ENCODE measurements at regions not wholly inside any gene's neighbourhood (a gene's known extent, or its start where the extent isn't known, plus 50 kb on each side); places are given as distances from the start of the nearest gene placed in this dataset.

GRCh38 chr6:14452567-14453527 is 335.3 kb downstream of the CD83 start:
- no peak for DNase-seq (ENCODE audit: extremely low read depth in 1 of 2, low read depth in 1 of 2)

- no peak for DNase-seq (ENCODE audit: extremely low read depth in 1 of 2, low read depth in 1 of 2)
Measured at GRCh38 chr6:14453712-14454472, 336.3 kb downstream of the CD83 start.

GRCh38 chr6:14454473-14454775 is 336.9 kb downstream of the CD83 start:
- no peak for DNase-seq (ENCODE audit: extremely low read depth in 1 of 2, low read depth in 1 of 2)

GRCh38 chr6:14455427-14455826 is 337.9 kb downstream of the CD83 start:
- DNase-seq (ENCODE audit: extremely low read depth in 1 of 2, low read depth in 1 of 2): no peak

- no peak for DNase-seq (ENCODE audit: extremely low read depth in 1 of 2, low read depth in 1 of 2)
Measured at GRCh38 chr6:14455876-14456648, 338.5 kb downstream of the CD83 start.

GRCh38 chr6:14456941-14457340 is 339.4 kb downstream of the CD83 start:
- DNase-seq (ENCODE audit: extremely low read depth in 1 of 2, low read depth in 1 of 2): no peak

- no peak for DNase-seq (ENCODE audit: extremely low read depth in 1 of 2, low read depth in 1 of 2)
Measured at GRCh38 chr6:14458669-14459266, 341.2 kb downstream of the CD83 start.

- no peak for DNase-seq (ENCODE audit: extremely low read depth in 1 of 2, low read depth in 1 of 2)
Measured at GRCh38 chr6:14459315-14459714, 341.7 kb downstream of the CD83 start.

- DNase-seq (ENCODE audit: extremely low read depth in 1 of 2, low read depth in 1 of 2): no peak
Measured at GRCh38 chr6:14460556-14460955, 343.0 kb downstream of the CD83 start.

- DNase-seq (ENCODE audit: extremely low read depth in 1 of 2, low read depth in 1 of 2): no peak
Measured at GRCh38 chr6:14462135-14462534, 344.6 kb downstream of the CD83 start.

- DNase-seq (ENCODE audit: extremely low read depth in 1 of 2, low read depth in 1 of 2): no peak
Measured at GRCh38 chr6:14462566-14462965, 345.0 kb downstream of the CD83 start.

GRCh38 chr6:14463110-14463509 is 345.5 kb downstream of the CD83 start:
- no peak for DNase-seq (ENCODE audit: extremely low read depth in 1 of 2, low read depth in 1 of 2)

- DNase-seq (ENCODE audit: extremely low read depth in 1 of 2, low read depth in 1 of 2): no peak
Measured at GRCh38 chr6:14464055-14464454, 346.5 kb downstream of the CD83 start.

- DNase-seq (ENCODE audit: extremely low read depth in 1 of 2, low read depth in 1 of 2): no peak
Measured at GRCh38 chr6:14464716-14465115, 347.1 kb downstream of the CD83 start.

GRCh38 chr6:14466278-14466677 is 348.7 kb downstream of the CD83 start:
- DNase-seq (ENCODE audit: extremely low read depth in 1 of 2, low read depth in 1 of 2): no peak

GRCh38 chr6:14467591-14467990 is 350.0 kb downstream of the CD83 start:
- DNase-seq (ENCODE audit: extremely low read depth in 1 of 2, low read depth in 1 of 2): no peak

GRCh38 chr6:14468647-14469321 is 351.2 kb downstream of the CD83 start:
- no peak for DNase-seq (ENCODE audit: extremely low read depth in 1 of 2, low read depth in 1 of 2)

- no peak for DNase-seq (ENCODE audit: extremely low read depth in 1 of 2, low read depth in 1 of 2)
Measured at GRCh38 chr6:14470101-14470500, 352.5 kb downstream of the CD83 start.

GRCh38 chr6:14470671-14471070 is 353.1 kb downstream of the CD83 start:
- DNase-seq (ENCODE audit: extremely low read depth in 1 of 2, low read depth in 1 of 2): no peak

GRCh38 chr6:14472255-14472985 is 354.8 kb downstream of the CD83 start:
- no peak for DNase-seq (ENCODE audit: extremely low read depth in 1 of 2, low read depth in 1 of 2)
